ENCODE measurements at regions not wholly inside any gene's neighbourhood (a gene's known extent, or its start where the extent isn't known, plus 50 kb on each side); places are given as distances from the start of the nearest gene placed in this dataset.

DNA sequence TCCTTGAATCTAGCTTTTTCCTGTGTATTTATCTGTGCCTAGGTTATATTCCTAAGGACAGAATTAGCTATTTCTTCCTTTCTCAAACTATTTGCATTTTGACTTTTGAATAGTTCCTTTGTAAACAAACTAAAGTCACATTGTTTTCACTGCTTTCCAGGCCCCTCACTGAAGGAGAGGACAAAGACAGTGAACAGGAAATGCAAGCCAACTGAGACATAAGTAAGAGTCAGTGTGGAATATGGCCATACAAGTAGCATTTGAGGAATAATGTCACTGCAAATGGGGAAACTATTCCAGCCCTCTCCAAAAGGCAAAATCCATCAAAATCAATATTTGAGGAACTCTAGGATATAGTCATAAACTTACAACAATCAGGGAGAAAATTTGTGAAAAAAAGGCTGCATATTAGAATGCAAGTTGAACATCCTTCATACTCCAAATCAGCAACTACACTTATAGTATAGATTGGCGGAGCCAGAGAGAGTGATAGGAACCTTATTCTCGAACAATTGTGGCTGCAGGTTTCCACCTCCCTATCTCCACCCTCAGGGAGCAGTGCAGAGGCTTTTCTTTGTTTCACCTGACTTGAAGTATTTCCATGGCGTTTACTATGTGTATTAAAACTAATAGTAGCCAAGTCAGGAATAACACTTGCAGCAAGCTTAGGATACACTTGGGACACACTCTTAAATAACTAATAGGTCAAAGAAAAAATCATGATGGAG is 1110.4 kb upstream of the ADGRL3 start:
- Histone ChIP-seq H3K9me3 (replicated peaks) (no peaks in the 10 kb centered on the region), H3K27me3 (replicated peaks) (no peaks in the 10 kb centered on the region), H3K36me3 (no peaks in the 10 kb centered on the region), H3K27ac (no peak overlapping the region), H3K4me3 (no peak overlapping the region), H3K4me1 (replicated peaks) (no peaks in the 10 kb centered on the region)
- DNase-seq (ENCODE audit: low read depth in 1 of 2, low spot score in 2 of 2), result no peak

DNA sequence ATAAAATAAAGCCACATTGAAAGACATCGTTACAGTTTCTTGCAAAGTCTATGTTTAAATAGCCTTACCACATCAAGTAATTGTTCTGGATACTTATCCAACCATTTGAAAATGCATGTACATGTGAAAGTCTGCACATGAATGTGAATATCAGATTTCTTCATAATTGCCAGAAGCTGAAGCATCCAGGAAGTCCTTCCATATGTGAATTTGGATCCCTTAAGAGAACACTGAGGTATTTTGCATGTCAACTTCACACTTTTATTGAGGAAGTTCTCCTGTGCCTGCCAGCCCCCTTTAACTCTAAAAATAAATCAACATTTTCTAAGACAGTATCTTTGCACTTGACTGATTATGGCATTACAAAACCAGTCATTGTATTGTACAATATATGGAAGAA is 1103.5 kb upstream of the ADGRL3 start:
- no peaks in the 10 kb centered on the region for H3K27me3 ChIP-seq (replicated peaks)
- no peak overlapping the region for H3K4me3 ChIP-seq
- H3K4me1 ChIP-seq (replicated peaks), result no peaks in the 10 kb centered on the region
- DNase-seq (ENCODE audit: low read depth in 1 of 2, low spot score in 2 of 2), result no peak
- no peaks in the 10 kb centered on the region for H3K9me3 ChIP-seq (replicated peaks)
- no peak overlapping the region for H3K27ac ChIP-seq
- H3K36me3 ChIP-seq, result no peaks in the 10 kb centered on the region

DNA sequence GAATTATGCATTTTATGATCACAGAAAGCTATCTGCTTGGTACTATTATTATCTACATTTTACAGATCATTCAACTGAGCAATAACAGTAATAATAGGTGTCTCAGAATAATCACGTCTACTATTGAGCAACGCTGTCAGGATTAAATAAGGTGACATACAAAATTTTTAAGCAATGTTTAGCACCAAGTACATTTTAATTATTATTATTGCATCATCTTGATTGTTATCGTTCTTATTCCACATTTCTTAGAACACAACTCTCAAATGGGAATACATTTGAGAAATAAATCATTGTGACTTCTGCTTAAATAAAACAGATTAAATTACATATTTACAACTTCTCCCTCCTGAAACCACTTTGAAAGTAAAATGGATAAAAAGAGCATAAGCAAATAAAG is 1083.5 kb upstream of the ADGRL3 start:
- Histone ChIP-seq H3K36me3 (no peaks in the 10 kb centered on the region), H3K4me1 (replicated peaks) (no peaks in the 10 kb centered on the region), H3K4me3 (no peak overlapping the region), H3K27me3 (replicated peaks) (no peaks in the 10 kb centered on the region), H3K9me3 (replicated peaks) (no peaks in the 10 kb centered on the region; the same call in 1 of the 2 replicates), H3K27ac (no peak overlapping the region)
- no peak for DNase-seq (ENCODE audit: low read depth in 1 of 2, low spot score in 2 of 2)

DNA sequence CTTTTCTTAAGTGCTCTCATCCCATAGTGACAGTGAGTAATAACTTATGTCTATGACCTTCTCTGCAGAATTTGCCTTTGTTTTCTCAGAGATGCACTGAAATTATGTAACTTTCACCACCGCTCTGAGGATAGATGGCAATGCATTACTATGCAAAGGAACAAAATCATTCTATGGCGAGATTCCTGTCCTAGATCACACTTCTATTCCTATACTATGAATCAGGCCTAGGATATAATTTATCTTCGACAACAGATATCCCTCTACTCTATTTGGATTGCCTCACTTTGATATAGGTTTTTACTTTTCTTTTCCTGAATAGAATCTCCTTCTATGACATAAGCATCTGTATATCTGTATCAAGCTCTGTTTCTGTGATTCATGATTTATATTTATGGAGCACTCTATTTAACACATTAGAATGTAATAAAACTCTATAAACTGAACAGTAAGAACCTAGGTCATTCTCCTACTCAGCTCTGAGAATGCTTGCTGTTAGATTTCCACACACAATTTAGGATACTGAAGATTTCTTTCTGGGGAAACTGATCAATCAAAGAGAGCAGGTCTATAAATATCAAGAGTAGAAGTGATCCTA is 1082.3 kb upstream of the ADGRL3 start:
- no peaks in the 10 kb centered on the region for H3K27me3 ChIP-seq (replicated peaks)
- no peaks in the 10 kb centered on the region for H3K9me3 ChIP-seq (replicated peaks)
- no peak overlapping the region for H3K4me3 ChIP-seq
- H3K4me1 ChIP-seq (replicated peaks), result no peaks in the 10 kb centered on the region
- DNase-seq (ENCODE audit: low read depth in 1 of 2, low spot score in 2 of 2), result no peak
- H3K36me3 ChIP-seq, result no peaks in the 10 kb centered on the region
- H3K27ac ChIP-seq, result no peak overlapping the region

DNA sequence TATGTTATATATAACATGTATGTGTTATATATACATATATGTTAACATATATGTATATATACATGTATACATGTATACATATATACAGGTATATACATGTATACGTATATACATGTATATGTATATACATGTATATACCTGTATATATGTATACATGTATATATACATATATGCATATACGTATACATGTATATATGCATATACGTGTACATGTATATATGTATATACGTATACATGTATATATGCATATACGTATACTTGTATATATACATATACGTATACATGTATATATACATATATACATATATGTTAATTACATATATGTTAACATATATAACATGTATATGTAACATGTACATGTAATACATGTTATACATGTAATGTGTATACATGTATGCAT is 1077.3 kb upstream of the ADGRL3 start:
- no peaks in the 10 kb centered on the region for H3K4me1 ChIP-seq (replicated peaks)
- no peaks in the 10 kb centered on the region for H3K9me3 ChIP-seq (replicated peaks)
- no peaks in the 10 kb centered on the region for H3K36me3 ChIP-seq
- H3K27ac ChIP-seq, result no peak overlapping the region
- no peaks in the 10 kb centered on the region for H3K27me3 ChIP-seq (replicated peaks)
- no peak overlapping the region for H3K4me3 ChIP-seq
- no peak for DNase-seq (ENCODE audit: low read depth in 1 of 2, low spot score in 2 of 2)

DNA sequence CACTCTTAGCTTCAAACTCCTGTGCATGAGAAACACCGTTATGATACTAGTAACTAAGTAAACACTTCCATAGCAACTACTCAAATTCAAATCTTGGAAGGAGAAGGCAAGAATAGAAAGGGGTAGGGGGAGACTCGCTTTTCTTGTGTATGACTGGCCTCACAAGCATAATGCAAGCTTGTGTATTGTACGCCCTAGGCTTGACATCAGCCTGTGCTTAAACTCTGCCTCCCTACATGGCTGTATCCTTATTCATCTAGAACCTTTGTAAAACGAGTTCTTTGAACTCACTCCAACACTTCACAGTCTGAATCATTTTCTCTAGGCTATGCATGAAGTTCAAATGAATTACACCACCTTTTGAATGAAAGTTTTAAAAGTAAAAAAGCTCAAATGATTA is 1071.2 kb upstream of the ADGRL3 start:
- Histone ChIP-seq H3K27me3 (replicated peaks) (no peaks in the 10 kb centered on the region), H3K36me3 (no peaks in the 10 kb centered on the region), H3K4me3 (no peak overlapping the region), H3K27ac (no peak overlapping the region), H3K4me1 (replicated peaks) (no peaks in the 10 kb centered on the region), H3K9me3 (replicated peaks) (no peaks in the 10 kb centered on the region)
- no peak for DNase-seq (ENCODE audit: low read depth in 1 of 2, low spot score in 2 of 2)

DNA sequence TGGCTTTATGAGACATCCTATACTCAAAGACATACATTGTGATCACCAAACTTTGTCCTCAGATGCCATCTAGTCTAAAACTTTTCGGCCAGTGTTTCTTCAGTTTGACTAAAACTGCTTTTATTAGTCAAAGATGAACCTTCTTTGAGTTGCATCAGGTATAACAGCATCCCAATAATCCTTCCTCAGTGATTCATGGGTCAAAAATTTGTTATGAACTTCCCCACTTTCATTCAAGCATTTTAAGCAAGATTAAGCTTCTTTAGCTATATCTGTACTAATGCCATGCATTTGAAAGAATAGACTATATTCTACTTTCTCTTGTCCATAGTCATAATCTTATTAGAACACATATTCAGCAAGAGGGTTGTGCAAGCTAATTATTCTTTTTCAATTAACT is 1070.4 kb upstream of the ADGRL3 start:
- H3K4me1 ChIP-seq (replicated peaks), result no peaks in the 10 kb centered on the region
- H3K36me3 ChIP-seq, result no peaks in the 10 kb centered on the region
- H3K9me3 ChIP-seq (replicated peaks), result no peaks in the 10 kb centered on the region
- H3K4me3 ChIP-seq, result no peak overlapping the region
- H3K27ac ChIP-seq, result no peak overlapping the region
- DNase-seq (ENCODE audit: low read depth in 1 of 2, low spot score in 2 of 2), result no peak
- no peaks in the 10 kb centered on the region for H3K27me3 ChIP-seq (replicated peaks)

DNA sequence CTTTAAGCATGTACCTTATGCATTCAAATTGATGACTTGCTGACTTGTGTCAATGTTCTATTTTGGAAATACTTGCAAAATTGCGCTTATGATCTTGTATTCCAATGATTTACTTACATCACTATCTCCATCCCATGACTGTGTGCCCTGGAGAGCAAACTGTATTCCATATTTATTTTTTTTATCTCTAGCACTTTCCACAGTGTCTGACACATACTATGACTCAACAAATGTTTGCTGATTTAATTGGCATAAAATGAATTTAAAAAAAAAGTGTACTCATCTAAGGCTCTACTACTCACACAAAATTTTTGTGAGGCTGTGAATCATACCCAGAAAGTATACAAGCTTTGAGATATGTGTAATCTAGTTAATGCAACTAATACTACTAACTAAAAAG is 1066.8 kb upstream of the ADGRL3 start:
- no peak for DNase-seq (ENCODE audit: low read depth in 1 of 2, low spot score in 2 of 2)
- Histone ChIP-seq H3K27me3 (replicated peaks) (no peaks in the 10 kb centered on the region), H3K4me3 (no peak overlapping the region), H3K9me3 (replicated peaks) (no peaks in the 10 kb centered on the region), H3K27ac (no peak overlapping the region), H3K4me1 (replicated peaks) (no peaks in the 10 kb centered on the region), H3K36me3 (no peaks in the 10 kb centered on the region)

DNA sequence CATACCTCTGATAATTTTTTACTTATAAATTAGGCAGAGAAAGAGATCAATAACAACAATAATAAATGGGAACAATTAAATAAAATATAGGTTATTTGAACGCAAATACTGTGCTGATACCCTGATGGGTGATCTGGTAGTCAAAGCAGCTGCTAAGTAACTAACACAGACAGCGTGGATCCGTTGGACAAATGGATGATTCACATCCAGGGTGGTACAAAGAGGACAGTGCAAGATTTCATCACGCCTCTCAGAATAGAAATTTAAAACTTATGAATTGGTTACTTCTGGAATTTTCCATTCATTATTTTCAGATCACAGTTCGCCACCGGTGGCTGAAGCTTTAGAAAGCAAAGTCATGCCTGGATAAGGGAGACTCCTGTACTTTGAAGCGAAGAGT is 1066.0 kb upstream of the ADGRL3 start:
- no peaks in the 10 kb centered on the region for H3K9me3 ChIP-seq (replicated peaks)
- no peak overlapping the region for H3K27ac ChIP-seq
- no peak overlapping the region for H3K4me3 ChIP-seq
- no peak for DNase-seq (ENCODE audit: low read depth in 1 of 2, low spot score in 2 of 2)
- no peaks in the 10 kb centered on the region for H3K4me1 ChIP-seq (replicated peaks)
- no peaks in the 10 kb centered on the region for H3K36me3 ChIP-seq
- no peaks in the 10 kb centered on the region for H3K27me3 ChIP-seq (replicated peaks)

DNA sequence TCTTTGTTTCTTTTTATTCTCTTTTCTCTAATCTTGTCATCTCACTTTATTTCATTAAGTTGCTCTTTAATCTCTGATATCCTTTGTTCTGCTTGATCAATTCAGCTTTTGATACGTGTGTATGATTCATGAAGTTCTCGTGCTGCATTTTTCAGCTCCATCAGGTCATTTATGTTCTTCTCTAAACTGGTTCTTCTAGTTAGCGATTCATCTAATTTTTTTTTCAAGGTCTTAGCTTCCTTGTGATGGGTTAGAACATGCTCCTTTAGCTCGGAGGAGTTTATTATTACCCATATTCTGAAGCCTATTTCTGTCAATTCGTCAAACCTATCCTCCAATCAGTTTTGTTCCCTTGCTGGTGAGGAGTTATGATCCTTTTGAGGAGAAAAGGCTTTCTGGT is 1045.0 kb upstream of the ADGRL3 start:
- no peaks in the 10 kb centered on the region for H3K27me3 ChIP-seq (replicated peaks)
- no peaks in the 10 kb centered on the region for H3K9me3 ChIP-seq (replicated peaks)
- DNase-seq (ENCODE audit: low read depth in 1 of 2, low spot score in 2 of 2), result no peak
- H3K4me1 ChIP-seq (replicated peaks), result no peaks in the 10 kb centered on the region
- H3K36me3 ChIP-seq, result no peaks in the 10 kb centered on the region
- no peak overlapping the region for H3K27ac ChIP-seq
- no peak overlapping the region for H3K4me3 ChIP-seq

DNA sequence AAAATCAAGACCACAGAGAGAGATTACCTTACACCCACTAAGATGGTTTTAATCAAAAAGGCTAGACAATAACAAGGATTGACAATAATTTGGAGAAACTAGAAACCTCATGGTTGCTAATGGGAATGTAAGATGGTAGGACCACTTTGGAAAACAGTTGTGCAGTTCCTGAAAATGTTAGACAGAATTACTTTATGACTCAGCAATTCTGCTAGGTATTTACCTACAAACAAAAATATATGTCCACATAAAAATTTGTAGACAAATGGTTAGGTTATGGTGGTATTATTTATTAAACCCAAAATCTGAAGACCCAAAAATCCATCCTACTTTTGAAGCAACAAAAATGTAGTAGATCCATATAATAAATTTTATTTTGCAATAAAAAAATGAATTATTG is 1027.0 kb upstream of the ADGRL3 start:
- Histone ChIP-seq H3K36me3 (no peaks in the 10 kb centered on the region), H3K27me3 (replicated peaks) (no peaks in the 10 kb centered on the region), H3K9me3 (replicated peaks) (no peaks in the 10 kb centered on the region), H3K27ac (no peak overlapping the region), H3K4me3 (no peak overlapping the region), H3K4me1 (replicated peaks) (no peaks in the 10 kb centered on the region)
- DNase-seq (ENCODE audit: low read depth in 1 of 2, low spot score in 2 of 2), result no peak

DNA sequence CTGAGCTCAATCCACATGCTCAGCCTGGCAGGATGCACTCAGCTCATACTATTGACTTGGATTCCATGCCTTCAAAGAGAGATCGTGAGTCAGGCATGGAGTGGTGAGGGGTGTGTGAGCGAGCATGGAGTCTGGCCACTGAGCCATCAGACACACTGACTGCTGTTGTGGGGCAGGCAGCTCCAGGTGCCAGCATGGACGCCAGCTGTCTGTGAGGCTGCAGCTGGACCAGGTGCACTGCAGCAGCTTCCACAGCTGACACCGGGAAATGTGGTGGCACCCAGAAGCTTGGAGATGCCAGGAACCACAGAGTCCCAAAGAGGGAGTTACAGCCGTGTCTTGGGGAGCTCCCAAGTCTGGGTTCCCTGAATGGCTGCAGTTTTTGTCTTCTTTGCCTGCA is 1026.4 kb upstream of the ADGRL3 start:
- H3K9me3 ChIP-seq (replicated peaks), result no peaks in the 10 kb centered on the region
- no peaks in the 10 kb centered on the region for H3K36me3 ChIP-seq
- H3K27me3 ChIP-seq (replicated peaks), result no peaks in the 10 kb centered on the region
- H3K27ac ChIP-seq, result no peak overlapping the region
- DNase-seq (ENCODE audit: low read depth in 1 of 2, low spot score in 2 of 2), result no peak
- H3K4me3 ChIP-seq, result no peak overlapping the region
- no peaks in the 10 kb centered on the region for H3K4me1 ChIP-seq (replicated peaks)

DNA sequence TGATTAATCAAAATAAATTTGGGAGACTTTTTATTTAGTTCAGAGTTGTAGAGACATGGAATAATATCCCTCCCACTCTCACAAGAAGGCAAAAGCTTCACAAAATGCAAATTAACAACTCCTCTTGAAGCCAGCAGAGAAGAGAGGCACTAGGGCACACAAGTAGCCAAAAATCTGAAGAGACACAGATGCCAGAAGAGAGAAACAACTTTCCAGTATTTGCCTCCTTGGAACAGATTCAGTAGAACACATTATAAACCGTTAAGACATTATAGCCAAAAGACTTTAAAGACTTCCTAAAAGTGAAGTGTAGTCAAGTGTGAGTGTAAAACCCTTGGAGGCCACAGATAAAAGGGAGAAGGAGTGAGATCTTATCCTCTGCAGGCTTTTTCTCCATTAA is 1024.9 kb upstream of the ADGRL3 start:
- H3K9me3 ChIP-seq (replicated peaks), result no peaks in the 10 kb centered on the region
- no peak for DNase-seq (ENCODE audit: low read depth in 1 of 2, low spot score in 2 of 2)
- H3K4me1 ChIP-seq (replicated peaks), result no peaks in the 10 kb centered on the region

DNA sequence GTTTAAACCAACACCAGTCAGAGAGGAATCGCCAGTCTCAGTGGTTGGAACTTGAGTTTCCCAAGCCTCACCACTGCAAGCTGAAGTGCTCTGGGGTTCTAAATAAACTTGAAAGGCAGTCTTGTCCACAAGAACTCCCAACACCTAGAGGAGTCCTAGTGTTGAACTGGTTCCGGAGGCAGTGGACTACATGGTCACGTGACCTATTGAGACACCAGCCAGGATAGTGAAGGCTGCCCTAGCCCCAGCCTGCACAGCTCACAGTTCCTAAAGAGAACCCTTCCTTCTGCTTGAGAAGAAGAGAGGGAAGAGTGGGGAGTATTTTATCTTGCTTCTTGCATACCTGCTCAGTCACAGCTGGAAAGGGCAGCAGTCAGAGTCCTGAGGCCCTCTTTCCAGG is 1012.7 kb upstream of the ADGRL3 start:
- Histone ChIP-seq H3K36me3 (no peaks in the 10 kb centered on the region), H3K4me3 (no peak overlapping the region), H3K9me3 (replicated peaks) (no peaks in the 10 kb centered on the region), H3K27ac (no peak overlapping the region), H3K27me3 (replicated peaks) (no peaks in the 10 kb centered on the region), H3K4me1 (replicated peaks) (no peaks in the 10 kb centered on the region)
- no peak for DNase-seq (ENCODE audit: low read depth in 1 of 2, low spot score in 2 of 2)

More for the DNA sequence above, 1024.9 kb upstream of the ADGRL3 start:
- Histone ChIP-seq H3K27me3 (replicated peaks) (no peaks in the 10 kb centered on the region), H3K36me3 (no peaks in the 10 kb centered on the region), H3K4me3 (no peak overlapping the region), H3K27ac (no peak overlapping the region)

DNA sequence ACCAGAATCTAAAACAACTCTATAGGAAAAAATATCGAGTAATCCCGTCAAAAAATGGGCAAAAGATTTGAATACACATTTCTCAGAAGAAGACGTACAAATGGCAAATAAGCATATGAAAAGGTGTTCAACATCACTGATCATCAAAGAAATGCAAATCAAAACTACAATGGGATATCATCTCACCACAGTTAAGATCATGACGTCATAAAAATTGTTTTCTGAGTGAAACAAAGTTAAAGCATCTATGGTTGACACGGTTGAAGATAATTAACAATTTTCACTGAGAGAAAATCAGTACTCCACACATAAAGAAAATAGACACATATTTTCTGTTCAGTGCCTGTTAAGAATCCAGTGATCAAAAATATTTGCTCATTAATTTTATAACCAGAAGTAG is 1010.8 kb upstream of the ADGRL3 start:
- no peaks in the 10 kb centered on the region for H3K36me3 ChIP-seq
- no peaks in the 10 kb centered on the region for H3K4me1 ChIP-seq (replicated peaks)
- H3K27ac ChIP-seq, result no peak overlapping the region
- H3K4me3 ChIP-seq, result no peak overlapping the region
- no peaks in the 10 kb centered on the region for H3K27me3 ChIP-seq (replicated peaks)
- DNase-seq (ENCODE audit: low read depth in 1 of 2, low spot score in 2 of 2), result no peak
- no peaks in the 10 kb centered on the region for H3K9me3 ChIP-seq (replicated peaks)
